DND-41 (cell line): ENCODE measurements at regions not wholly inside any gene's neighbourhood (a gene's known extent, or its start where the extent isn't known, plus 50 kb on each side); places are given as distances from the start of the nearest gene placed in this dataset.

Experiments used
- ATAC-seq: fragments of 200-7000 bp; cut with Tn5 transposase; 3 replicates; pipeline ENCODE4 v1.9.1; 2021; ENCODE audit warnings: low read depth; ENCODE audit not compliant: insufficient read depth
- DNase-seq: peaks from one replicate; pipeline ENCODE4 v3.0.0-alpha.2; 2020
- H2AFZ ChIP-seq: 2 replicates; pipeline ENCODE4 v1.6.0; 2012; ENCODE audit warnings: low read depth, low read length
- H3K27ac ChIP-seq: 2 replicates; pipeline ENCODE4 v1.5.1; 2012; ENCODE audit warnings: low read length, inconsistent platforms
- H3K27me3 ChIP-seq: fragments of 200-600 bp; sonication (generic); 2 replicates; pipeline ENCODE4 v1.6.0; 2012; ENCODE audit warnings: low read length, mild to moderate bottlenecking, inconsistent platforms; ENCODE audit not compliant: insufficient read depth, poor library complexity
- H3K36me3 ChIP-seq: 2 replicates; pipeline ENCODE4 v1.5.1; 2012; ENCODE audit warnings: low read length, inconsistent platforms; ENCODE audit not compliant: insufficient read depth
- H3K4me1 ChIP-seq: 2 replicates; pipeline ENCODE4 v1.5.1; 2012; ENCODE audit warnings: mild to moderate bottlenecking, low read length; ENCODE audit not compliant: insufficient read depth
- H3K4me2 ChIP-seq: 2 replicates; pipeline ENCODE4 v1.6.0; 2012; ENCODE audit warnings: mild to moderate bottlenecking, moderate library complexity, low read length, inconsistent platforms; ENCODE audit not compliant: insufficient read depth
- H3K4me3 ChIP-seq, 2 experiments: fragments of 200-600 bp in 1 of 2; shearing (Covaris generic) in 1 of 2; 2 replicates each; pipeline ENCODE4 v1.5.1; 2012 to 2016; ENCODE audit warnings: inconsistent platforms in 2 of 2, low read length in 2 of 2, mild to moderate bottlenecking in 2 of 2, low read depth in 1 of 2, moderate library complexity in 1 of 2
- H3K79me2 ChIP-seq: 2 replicates; pipeline ENCODE4 v1.6.0; 2012; ENCODE audit warnings: low read length, inconsistent platforms; ENCODE audit not compliant: insufficient read depth
- H3K9ac ChIP-seq: 2 replicates; pipeline ENCODE4 v1.6.0; 2012; ENCODE audit warnings: low read depth, mild to moderate bottlenecking, inconsistent platforms, low read length, moderate library complexity
- H3K9me3 ChIP-seq: 2 replicates; pipeline ENCODE4 v1.5.1; 2012; ENCODE audit warnings: low read length, moderate library complexity, mild to moderate bottlenecking, inconsistent platforms; ENCODE audit not compliant: insufficient read depth, severe bottlenecking
- H4K20me1 ChIP-seq: 2 replicates; pipeline ENCODE4 v1.6.0; 2012; ENCODE audit warnings: low read length; ENCODE audit not compliant: insufficient read depth
- EZH2 ChIP-seq: IDR thresholded peaks from 3 replicates; pipeline ENCODE4 v1.6.1; 2012; ENCODE audit warnings: borderline replicate concordance, low read depth, mild to moderate bottlenecking, moderate library complexity, low read length, inconsistent platforms; ENCODE audit not compliant: severe bottlenecking
- TF ChIP-seq, protein P1 (sequence below): IDR thresholded peaks from 2 replicates; pipeline ENCODE4 v1.5.1; 2012; ENCODE audit warnings: borderline replicate concordance, low read length, moderate library complexity, mild to moderate bottlenecking; ENCODE audit not compliant: poor library complexity, severe bottlenecking; ENCODE audit errors: extremely low read depth

DNA sequence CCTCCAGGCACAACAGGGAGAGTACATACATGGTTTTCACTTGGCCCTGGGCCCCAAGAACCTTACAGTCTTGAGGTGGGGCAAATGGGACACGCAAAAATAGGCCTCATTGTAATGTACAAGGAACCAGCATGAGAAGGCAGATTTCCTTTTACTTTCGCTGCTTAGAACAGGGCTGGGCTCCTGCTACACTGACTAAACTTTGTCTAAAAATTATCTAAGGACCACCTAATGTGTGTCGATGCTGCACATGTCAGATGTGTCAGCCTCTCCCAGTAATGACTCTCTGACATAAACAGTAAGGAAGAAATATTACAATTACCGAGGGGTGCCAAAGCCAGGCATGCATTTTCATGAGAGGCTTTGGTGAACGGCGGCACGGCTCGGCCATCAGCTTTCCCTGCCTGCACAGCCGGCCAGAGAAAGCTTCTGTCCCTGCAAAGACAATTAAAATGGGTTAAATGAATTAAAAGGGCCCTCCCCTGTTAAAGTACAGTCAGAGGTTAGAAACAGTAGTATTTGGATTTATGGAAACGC is 224.2 kb upstream of the IRX3 start:
- Histone ChIP-seq H4K20me1 (no peaks in the 10 kb centered on the region), H3K9me3 (no peaks in the 10 kb centered on the region), H3K4me3 (no peak overlapping the region), H3K79me2 (no peaks in the 10 kb centered on the region), H3K27ac (no peak overlapping the region), H3K27me3 (no peaks in the 10 kb centered on the region), H3K4me1 (no peaks in the 10 kb centered on the region), H2AFZ (no peak overlapping the region), H3K36me3 (no peaks in the 10 kb centered on the region), H3K9ac (no peak overlapping the region), H3K4me2 (no peak overlapping the region)
- DNase-seq (no peak), ATAC-seq (no peak)
- TF ChIP-seq, protein P1, sequence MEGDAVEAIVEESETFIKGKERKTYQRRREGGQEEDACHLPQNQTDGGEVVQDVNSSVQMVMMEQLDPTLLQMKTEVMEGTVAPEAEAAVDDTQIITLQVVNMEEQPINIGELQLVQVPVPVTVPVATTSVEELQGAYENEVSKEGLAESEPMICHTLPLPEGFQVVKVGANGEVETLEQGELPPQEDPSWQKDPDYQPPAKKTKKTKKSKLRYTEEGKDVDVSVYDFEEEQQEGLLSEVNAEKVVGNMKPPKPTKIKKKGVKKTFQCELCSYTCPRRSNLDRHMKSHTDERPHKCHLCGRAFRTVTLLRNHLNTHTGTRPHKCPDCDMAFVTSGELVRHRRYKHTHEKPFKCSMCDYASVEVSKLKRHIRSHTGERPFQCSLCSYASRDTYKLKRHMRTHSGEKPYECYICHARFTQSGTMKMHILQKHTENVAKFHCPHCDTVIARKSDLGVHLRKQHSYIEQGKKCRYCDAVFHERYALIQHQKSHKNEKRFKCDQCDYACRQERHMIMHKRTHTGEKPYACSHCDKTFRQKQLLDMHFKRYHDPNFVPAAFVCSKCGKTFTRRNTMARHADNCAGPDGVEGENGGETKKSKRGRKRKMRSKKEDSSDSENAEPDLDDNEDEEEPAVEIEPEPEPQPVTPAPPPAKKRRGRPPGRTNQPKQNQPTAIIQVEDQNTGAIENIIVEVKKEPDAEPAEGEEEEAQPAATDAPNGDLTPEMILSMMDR = no peak
- no peak for TF ChIP-seq EZH2

DNA sequence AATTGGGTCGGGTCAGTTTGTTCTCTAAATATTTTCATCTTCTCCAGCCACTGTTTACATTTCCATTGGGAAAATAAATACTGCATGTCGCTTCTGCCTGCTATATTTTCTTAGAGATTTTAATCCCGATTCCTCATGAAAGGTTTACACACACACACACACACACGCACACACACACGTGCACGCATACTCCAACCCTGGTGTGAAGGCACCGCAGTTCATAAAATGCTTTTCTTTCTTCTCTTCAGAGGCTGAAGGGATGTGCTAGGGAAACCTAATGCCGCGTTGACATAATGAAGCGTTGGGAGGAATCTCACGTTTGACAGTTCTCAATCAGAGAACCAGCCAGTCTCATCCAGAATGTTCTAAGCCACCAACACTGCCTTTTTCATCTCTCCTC is 222.9 kb upstream of the IRX3 start:
- no peaks in the 10 kb centered on the region for H3K9me3 ChIP-seq
- ATAC-seq (no peak), DNase-seq (no peak)
- no peak for TF ChIP-seq EZH2
- TF ChIP-seq, protein P1 = no peak
- H3K4me3 ChIP-seq = no peak overlapping the region
- no peaks in the 10 kb centered on the region for H3K27me3 ChIP-seq
- H3K27ac ChIP-seq = no peak overlapping the region
- no peaks in the 10 kb centered on the region for H3K4me1 ChIP-seq
- H3K79me2 ChIP-seq = no peaks in the 10 kb centered on the region
- no peak overlapping the region for H3K9ac ChIP-seq
- H3K4me2 ChIP-seq = no peak overlapping the region
- H3K36me3 ChIP-seq = no peaks in the 10 kb centered on the region
- H2AFZ ChIP-seq = no peak overlapping the region
- H4K20me1 ChIP-seq = no peaks in the 10 kb centered on the region

DNA sequence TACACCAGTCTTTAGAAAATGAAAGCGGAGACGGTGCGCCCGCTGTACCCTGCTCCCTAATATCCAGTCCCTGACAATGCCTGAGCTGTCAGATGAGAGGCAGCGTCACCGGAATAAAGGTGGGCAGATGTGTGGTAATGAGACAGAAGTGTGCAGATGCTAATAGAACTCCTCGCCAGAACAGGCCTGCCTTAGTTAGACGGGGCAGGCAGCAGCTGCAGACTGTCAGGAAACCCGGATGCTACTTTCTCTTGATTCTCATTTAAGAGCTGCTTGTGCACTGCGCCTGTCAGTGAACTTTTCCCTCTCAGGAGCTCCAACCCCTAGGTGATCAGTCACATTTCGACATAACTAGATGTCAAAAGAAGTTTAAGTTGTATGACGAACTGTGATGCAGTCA is 221.8 kb upstream of the IRX3 start:
- Histone ChIP-seq H4K20me1 (no peaks in the 10 kb centered on the region), H3K27ac (no peak overlapping the region), H3K4me2 (no peak overlapping the region), H3K4me1 (no peaks in the 10 kb centered on the region), H3K4me3 (no peak overlapping the region), H3K9ac (no peak overlapping the region), H3K79me2 (no peaks in the 10 kb centered on the region), H3K27me3 (no peaks in the 10 kb centered on the region), H3K9me3 (no peaks in the 10 kb centered on the region), H3K36me3 (no peaks in the 10 kb centered on the region), H2AFZ (no peak overlapping the region)
- TF ChIP-seq EZH2 = no peak
- TF ChIP-seq, protein P1 = no peak
- ATAC-seq (no peak), DNase-seq (no peak)
